ENCODE measurements at regions not wholly inside any gene's neighbourhood (a gene's known extent, or its start where the extent isn't known, plus 50 kb on each side); places are given as distances from the start of the nearest gene placed in this dataset.

DNA sequence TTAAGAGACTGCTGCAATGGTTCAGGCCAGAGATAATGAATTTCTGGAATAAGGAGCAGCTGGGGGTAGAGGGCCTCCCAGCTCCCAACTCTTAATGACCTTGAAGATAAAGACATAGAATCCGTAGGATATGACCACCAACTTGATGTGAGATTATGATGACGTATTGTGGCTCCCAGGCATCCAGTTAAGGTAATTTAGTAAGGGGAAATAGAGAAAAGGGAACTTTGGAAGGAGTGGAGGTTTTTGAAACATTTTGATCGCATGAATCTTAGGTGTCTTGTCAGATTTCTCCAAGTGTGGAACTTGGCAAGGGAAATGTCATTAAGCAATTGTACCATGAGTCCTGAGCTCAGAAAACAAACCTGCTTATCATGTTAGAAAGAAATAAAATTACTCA lies 277.3 kb upstream of the TANK start:
- TF ChIP-seq EP300 (IDR thresholded peaks at IDR 0.05) (no peak), CTCF (IDR thresholded peaks at IDR 0.05) (no peak), POLR2AphosphoS5 (IDR thresholded peaks at IDR 0.05) (no peak), POLR2A (IDR thresholded peaks at IDR 0.05) (no peak)
